HG03045 (cell line): ENCODE measurements at regions not wholly inside any gene's neighbourhood (a gene's known extent, or its start where the extent isn't known, plus 50 kb on each side); places are given as distances from the start of the nearest gene placed in this dataset.

ENCODE experiments used
- ATAC-seq: cut with Tn5 transposase; IDR thresholded peaks from one replicate; pipeline ENCODE4 v1.9.1; 2021; ENCODE audit warnings: mild to moderate bottlenecking, moderate library complexity; ENCODE audit not compliant: unreplicated experiment

DNA sequence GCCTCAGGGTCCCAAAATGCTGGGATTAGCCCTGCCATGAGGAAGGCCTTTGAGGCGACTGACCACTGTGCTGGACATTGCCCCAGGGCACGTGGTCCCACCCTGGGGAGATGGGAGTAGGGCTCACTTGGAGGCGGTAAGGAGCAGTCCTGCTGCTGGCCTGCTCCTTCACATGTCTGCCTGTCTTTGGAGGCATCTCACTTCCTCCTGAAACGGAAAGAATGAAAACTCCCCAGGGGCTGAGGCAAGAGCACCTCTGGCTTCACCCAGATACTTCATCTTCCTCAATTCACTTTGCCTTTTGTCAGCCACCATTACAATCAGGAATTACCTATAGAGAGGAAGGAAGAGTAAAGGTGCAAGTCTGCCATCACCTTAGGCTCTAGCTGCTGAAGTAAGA lies 59.9 kb upstream of the GATA6 start:
- ATAC-seq, result no peak

DNA sequence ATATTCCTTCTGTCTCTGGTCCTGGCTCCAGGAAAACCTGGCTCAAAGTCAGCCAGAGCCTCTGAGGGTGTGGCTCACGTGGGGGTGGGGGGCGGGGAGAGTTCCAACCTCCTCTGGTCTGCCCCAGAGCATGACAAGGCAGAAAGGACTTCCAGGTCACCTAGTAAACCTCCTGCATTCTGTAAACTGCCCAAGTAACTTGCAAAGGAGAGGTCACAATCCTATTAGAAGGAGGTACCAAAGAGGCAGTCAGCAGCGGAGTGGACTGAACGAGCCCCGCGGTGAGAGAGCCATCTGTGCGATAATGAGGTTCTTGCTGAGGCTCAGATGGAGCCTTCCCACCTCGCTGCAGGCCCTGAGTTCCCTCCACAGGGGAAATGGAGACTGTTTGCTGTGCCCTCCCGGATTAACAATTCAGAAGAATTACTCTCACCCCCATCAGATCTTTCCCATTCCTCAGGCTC lies 58.9 kb upstream of the GATA6 start:
- ATAC-seq, result no peak

DNA sequence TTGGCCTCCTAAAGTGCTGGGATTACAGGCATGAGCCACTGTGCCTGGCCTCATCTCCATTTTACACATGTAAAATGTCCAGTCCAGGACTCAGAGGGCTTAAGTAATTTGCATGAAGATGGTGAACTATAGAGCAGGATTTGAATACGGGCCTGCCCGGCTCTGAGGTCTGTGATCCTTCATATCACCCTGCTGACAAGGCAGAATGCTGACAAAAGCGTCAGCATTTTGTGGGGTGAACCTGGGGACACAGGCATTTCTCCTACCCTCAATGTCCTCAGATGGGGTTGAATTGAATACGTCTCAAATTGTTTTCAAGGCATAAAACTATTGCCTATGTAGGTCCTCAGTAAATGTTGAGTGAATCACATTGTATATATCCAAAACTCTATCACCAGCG lies 57.2 kb upstream of the GATA6 start:
- ATAC-seq, result no peak

DNA sequence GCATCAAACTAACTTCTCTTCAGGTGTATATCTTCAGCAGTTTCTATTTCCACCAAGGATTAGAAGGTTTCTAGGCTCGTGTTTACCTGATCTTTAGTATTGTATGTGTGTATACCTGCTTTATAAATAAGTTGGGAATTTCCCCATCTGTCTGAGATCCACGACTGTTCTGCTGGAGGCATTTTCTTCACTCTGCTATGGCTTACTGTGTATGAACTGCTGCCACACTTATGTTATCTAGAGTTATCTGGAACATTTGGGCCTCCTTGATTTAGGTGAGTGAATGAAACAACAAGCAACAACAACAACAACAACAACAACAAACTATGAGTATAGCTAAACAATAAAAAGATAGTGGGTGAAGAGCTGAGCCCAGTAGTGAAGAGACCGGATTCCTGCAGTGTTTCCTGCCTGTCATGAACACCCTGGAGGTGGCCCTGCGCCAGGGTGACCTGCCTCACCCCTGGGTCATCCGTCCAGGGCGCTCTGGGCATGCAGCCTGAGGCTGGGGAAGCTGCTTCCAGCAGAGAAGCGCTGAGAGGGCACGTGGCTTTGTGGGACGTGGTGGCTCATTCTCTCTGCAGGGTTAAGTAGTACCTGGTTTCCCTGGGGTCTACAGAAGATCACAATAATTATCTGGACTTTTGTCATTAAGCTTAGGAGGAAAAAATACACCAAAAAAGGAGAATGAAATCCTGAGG lies 56.1 kb upstream of the GATA6 start:
- ATAC-seq, result no peak

DNA sequence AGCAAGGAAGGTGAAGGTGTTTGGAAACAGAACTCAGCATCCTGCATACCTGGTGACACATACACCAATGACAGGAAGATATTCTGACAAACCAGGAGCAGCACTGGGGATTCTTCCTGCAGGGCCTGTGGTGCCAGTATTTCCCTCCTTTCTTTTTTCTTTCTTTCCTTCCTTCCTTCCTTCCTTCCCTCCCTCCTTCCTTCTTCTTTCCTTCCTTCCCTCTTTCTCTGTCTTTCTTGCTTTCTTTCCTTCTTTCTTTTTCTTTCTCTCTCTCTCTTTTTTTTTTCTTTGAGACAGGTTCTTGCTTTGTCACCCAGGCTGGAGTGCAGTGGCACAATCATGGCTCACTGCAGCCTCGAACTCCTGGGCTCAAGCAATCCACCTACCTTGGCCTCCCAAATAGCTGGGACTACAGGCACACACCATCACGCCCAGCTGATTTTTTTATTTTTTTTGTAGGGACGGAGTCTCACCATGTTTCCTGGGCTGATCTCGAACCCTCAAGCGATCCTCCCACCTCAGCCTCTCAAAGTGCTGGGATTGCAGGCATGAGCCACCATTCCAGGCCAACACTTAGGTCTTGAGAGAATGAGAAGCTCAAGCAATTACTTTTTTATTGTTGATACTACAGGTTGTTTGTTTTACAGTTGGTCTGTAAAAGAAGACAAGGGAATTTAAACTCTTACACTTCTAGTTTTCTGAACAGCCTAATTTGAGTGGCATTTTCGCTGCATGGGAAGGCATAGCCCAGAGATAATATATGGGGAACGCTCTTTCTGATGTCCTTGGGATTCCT lies 54.7 kb upstream of the GATA6 start:
- ATAC-seq, result no peak

DNA sequence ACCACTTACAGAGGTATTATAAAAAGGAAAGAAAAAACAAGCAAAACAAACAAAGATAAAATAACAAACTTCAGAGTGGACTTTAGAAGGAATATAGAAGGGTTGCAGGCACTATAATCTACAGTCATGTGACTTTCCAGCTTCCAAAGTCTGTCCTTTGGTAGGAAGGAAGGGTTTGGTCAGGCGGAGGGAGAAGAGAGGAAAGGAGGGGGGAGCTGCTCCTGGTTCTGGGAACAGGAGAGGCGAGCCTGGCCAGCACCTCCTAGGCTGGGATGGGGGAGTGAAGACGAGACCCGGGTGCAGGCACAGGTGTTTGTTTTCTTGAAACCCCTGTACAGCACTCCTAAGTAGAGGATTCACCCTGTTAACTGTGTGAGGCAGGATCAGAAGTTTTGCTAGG lies 53.8 kb upstream of the GATA6 start:
- ATAC-seq, result no peak
